Cerebellar cortex (tissue), 1 donor: ENCODE measurements at regions not wholly inside any gene's neighbourhood (a gene's known extent, or its start where the extent isn't known, plus 50 kb on each side); places are given as distances from the start of the nearest gene placed in this dataset.
A peak's percentile ranks its signal among the peaks of the same experiment; 100 is the strongest.

ENCODE experiments used
- DNase-seq: peaks from one replicate; pipeline ENCODE4 v3.0.0-alpha.2; 2015; ENCODE audit warnings: low spot score

GRCh38 chr12:77493302-77494168 is 337.2 kb upstream of the NAV3 start:
- DNase-seq = peak; percentile 16

DNA sequence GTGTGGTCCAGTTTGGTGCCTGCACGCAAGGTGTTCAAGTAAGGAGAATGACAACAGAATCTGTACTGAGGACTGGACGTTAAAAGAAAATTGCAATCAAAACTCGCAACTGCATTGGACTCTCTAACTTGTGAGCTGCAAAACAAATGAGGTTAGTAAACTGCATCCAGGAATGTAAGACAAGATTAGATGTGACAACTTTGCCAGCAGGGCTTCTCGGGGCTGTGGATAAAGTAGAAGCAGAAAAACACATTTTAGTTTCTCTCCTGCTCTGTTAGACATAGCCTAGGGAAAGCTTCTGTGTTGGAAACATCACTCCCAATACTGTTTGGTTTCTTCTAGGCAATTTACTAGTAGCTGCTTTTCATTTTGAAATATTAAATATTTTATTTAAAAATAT is 338.2 kb upstream of the NAV3 start:
- peak; percentile 42 for DNase-seq

DNA sequence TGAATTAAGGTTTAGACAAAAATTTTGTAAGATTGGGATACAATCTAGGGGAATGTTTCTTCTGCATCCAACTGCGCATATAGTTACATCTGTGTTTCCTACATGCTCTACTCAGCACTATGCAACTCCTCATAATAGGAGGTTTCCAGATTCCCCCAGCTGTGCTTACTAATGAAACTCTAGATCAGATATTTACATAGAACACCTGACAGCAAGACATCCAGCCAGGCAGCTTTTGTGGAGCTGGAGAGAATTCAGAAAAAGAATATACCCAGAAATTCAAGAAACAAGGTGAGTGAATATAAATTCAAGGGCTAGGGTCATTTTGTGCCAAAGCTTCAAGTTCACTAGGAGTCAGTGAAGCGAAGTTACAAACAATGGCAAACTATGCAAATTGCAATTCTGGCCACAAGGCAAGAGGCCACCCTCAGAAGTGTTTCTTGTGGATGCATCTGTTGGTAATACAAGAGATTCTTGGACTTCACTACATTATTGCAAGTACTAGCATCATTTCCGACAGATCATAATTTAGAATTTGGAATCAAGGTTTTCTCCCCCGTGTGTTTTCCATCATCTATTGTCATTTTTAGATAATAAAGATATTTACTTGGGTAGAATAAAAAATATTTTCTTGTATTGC is 341.2 kb upstream of the NAV3 start:
- no peak for DNase-seq

DNA sequence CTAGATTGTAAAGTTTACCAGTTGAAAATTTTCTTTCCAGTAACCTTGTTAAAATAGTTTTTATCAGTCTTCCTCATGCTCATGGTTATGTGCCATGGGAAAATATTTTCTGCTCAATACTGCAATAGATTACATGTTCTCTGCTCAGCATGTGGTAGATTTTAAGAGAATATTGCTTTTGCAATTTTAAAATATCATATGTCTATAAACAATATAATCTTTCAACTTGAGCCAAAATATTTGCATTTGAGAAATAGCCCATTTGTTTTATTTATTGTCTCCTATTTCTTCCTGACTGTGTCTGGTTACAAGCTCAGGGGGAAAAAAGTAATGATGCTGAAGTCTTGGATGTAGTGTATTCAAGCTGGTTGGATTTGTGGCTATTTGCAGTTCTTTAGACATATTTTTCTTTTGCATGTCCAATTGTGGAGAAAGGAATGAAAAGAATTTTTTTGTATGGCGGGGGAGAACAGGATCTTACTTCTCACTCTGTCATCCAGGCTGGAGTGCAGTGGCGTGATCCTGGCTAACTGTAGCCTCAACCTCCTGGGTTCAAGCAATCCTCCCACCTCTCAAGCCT is 342.6 kb upstream of the NAV3 start:
- DNase-seq = no peak

GRCh38 chr12:77486872-77487271 is 343.8 kb upstream of the NAV3 start:
- no peak for DNase-seq

DNA sequence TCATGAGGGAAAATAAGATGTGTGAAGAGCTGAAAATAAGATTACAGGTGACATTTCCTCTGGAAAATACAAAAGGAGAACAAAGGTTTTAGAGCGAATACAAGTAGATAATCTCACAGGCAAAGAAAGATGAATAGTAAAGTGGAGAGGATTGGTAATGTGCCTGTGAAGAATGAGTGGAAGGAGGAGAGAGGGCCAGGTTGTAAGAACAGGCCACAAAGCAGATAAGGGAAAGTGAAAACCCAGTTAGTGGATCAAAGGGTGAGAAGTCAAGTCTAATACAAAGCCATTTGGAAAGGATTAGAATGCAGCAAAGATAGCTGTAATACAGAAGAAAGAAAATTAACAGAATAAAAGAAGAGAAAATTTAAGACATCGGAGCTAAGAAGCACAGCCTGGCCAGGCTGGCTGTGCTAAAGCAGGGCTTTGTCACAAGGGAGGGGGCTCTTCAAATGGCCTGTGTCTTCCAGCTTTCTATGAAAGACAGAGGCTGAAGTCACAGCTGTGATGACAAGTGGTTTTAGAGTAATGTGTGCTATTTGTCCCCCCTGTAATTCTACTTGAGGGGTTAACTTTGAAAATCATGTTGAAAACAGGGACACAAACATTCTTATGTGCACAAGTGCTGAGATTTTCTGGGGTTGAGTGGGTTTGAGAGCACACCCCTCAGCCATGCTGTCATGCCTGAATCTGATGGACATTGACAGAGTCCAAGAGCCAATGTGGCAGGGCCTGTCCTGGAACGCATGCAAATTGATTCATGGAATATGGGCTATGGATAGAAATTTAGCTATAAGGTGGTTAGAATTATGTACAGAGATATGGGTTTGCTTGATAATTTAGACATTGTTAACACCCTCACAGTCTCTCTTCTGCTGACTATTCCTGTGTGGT is 344.5 kb upstream of the NAV3 start:
- DNase-seq = no peak

- no peak for DNase-seq
These were observed 349.0 kb upstream of the NAV3 start for GRCh38 chr12:77481687-77482086.

DNA sequence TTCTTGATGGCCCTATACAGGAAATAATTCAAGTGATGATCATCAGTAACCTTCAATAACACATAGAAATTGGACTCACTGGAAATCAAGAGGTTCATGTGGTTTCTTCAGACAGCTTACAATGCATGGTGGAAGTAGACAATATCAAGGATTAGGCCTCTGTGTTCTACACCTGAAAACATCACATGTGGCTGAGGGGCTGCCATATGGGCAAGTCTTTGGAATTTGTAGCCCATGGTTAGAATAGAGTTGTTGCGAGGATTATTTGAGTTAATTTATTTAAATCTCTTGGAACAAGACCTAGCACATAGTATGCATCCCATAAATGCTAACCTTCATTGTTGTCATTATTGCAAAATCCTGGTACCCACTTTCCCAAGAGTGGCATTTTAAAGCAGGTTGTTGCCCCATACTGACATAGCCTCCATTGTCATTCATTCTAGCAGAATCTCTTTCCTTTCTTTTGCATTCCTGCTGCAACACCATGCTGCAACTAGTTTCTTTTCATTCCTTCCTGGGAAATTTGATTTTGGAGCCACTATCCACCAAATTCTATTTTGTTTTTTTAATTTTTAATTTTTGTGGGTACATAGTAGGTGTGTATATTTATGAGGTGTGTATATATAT is 352.7 kb upstream of the NAV3 start:
- DNase-seq = no peak

DNA sequence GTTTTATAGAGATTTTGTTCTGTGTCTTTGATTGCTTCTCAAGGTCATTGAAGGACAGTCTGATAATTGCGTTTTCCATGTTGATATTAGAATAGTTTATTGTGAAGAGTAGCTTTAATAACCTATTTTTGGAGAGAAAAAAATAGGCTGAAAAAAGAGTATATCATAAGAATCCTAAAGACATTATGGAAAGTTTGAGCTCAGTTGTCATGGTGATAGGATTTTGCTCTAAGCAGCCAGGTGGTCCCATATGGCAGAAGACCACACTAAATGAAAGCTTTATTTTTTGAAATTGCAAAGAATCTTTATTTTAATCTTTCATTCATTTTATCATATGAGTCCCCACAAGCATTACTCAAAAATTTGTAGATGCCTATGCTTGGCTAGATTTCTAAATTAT is 358.9 kb upstream of the NAV3 start:
- no peak for DNase-seq

- DNase-seq = no peak
These were observed 360.9 kb upstream of the NAV3 start for GRCh38 chr12:77469578-77470333.

GRCh38 chr12:77442633-77443032 is 377.3 kb upstream of the E2F7 start:
- no peak for DNase-seq

DNA sequence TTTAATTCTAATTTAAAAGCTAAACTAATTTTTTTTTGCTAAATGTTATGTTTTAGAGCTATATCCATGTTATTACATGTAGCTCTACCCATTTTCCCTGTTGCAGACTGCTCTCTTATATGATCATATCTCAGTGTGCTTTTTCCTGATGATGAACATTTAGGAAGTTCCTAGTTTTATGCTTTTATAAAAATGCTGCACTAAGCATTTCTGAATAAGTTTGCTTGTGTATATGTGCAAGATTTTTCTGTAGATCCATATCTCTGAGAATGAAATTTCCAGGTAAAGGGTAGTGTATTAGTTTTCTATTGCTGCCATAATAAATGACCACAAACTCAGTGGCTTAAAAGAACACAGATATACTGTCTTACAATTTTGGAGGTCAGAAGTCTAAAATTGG is 374.4 kb upstream of the E2F7 start:
- no peak for DNase-seq

GRCh38 chr12:77438644-77439043 is 373.3 kb upstream of the E2F7 start:
- no peak for DNase-seq

GRCh38 chr12:77437206-77437605 is 371.8 kb upstream of the E2F7 start:
- no peak for DNase-seq

GRCh38 chr12:77435446-77436091 is 370.2 kb upstream of the E2F7 start:
- no peak for DNase-seq

- no peak for DNase-seq
These were observed 368.4 kb upstream of the E2F7 start for GRCh38 chr12:77433799-77434198.

GRCh38 chr12:77429426-77429825 is 364.1 kb upstream of the E2F7 start:
- DNase-seq = no peak

DNA sequence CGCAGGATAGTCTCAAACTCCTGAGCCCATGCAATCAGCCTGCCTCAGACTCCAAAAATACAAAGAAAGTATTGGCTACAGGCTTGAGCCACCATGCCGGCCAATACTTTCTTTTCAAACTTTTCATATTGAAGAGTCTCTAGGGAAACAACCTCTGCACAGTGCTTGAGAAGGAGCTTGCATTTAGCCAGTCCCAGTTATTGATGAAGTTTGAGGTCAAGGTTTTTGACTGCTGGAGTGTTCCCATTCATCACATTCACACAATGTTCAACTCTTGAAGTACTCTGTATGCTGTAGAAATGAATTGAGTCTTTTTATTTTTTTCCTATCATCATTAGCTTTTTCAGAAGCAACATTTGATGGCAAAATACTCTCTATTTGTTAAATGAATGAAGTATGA is 355.8 kb upstream of the E2F7 start:
- DNase-seq = no peak

DNA sequence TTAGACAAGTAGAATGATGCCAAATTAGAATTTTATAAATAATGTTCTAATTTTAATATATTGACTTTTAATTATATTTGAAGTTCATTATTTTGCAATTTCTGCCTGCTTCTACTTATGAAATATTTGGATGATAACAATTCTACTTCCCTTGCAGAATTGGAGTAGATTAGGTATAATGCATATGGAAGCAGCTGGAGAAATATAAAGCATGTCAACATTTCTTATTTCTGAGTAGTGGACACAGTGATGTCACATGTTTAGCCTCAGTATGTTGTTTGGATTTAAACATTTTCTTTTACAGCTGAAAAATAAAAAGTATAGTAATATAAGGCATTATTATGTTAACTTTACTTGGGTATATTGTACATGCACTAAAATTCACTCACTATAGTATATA is 344.2 kb upstream of the E2F7 start:
- DNase-seq = no peak

GRCh38 chr12:77407931-77408330 is 342.6 kb upstream of the E2F7 start:
- no peak for DNase-seq
